ENCODE measurements at regions not wholly inside any gene's neighbourhood (a gene's known extent, or its start where the extent isn't known, plus 50 kb on each side); places are given as distances from the start of the nearest gene placed in this dataset.
"Not testable (repeated sequence)": the region's sequence is repeated elsewhere in the genome, so short reads cannot be mapped to it uniquely, and the experiment has no call there.

DNA sequence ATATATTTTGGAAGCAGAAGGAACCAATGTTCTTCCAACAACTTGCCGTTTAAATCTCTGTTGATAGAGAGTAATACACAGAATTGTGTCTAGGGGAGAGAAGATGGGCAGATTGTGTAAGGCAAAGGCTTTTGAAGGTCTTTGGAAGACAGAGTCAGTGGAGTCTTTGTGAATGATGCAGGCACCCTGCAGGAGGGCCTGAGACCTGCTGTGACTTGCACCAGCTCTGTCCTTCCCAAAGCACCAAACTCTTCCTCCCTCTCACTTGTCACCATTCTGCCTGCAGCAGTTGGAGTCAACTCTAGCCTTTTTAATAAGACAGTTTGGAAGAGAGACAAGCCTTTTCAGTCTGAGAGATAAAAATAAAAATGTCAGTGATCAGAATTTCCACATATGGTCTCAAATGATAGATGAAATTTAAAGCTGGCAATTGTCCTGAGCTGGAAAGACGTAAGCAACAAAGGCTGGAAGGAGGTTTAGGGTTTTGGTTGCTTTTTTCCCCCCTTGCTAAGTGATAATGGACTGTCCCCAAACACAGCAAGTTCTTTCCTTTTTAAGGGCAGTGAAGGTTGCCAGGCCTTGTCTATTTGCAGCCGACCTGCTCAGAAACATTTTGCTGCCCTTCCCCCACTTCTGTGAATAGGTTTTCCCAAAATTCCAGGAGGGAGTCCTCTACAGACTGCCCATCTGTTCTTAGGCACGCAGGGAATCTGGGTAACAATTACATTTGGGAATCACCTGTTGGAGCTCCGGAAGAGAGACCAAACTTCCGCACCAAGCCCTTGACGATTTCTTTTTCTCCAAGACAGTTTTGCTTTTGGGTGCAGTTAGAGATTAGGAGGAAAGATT, 103.0 kb upstream of the NTF3 start:
- H3K9me3 ChIP-seq (ENCODE audit: control insufficient read depth, low read length), result no peaks in the 10 kb centered on the region
- WGBS, 2 donors, result 42 to 46% methylated on average over 7 of the region's 7 CpGs
- no peaks in the 10 kb centered on the region for H3K36me3 ChIP-seq (ENCODE audit: control insufficient read depth in 1 of 2, insufficient read depth in 2 of 2, low read length in 1 of 2)
- no peak overlapping the region for H3K4me3 ChIP-seq (ENCODE audit: low read length in 2 of 2)
- H3K27me3 ChIP-seq (ENCODE audit: control insufficient read depth in 1 of 2, insufficient read depth in 2 of 2, low read length in 1 of 2), result no peaks in the 10 kb centered on the region
- H3K27ac ChIP-seq (ENCODE audit: low read depth in 1 of 2, low read length in 2 of 2), result no peak overlapping the region
- ATAC-seq (ENCODE audit: low FRiP score) (peak; percentile 38), DNase-seq (no peak)
- no peaks in the 10 kb centered on the region for H3K4me1 ChIP-seq (ENCODE audit: control insufficient read depth in 1 of 2, insufficient read depth in 2 of 2, low read length in 2 of 2)
- intact Hi-C loops (cut with DNase I), result no loop called here

DNA sequence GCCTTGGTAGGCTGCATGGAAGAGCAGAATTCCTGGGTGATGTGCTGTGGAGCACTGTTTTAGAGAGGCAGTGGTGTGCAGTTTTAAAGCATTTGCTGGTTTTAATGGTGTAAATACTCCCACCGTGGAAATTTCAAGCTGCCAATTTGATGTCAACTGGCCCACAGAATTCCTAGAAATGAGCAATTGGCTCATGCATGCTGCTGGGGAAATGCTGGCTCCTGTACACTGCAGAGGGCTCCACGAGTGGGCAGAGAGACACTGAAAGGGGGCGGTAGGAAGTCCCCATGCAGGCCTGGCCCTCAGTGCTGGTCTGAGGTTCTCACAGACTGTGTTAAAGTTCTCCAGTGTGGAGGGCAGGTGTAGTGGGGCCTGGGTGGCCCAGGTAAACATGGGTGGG, 99.4 kb upstream of the NTF3 start:
- H3K4me3 ChIP-seq (ENCODE audit: low read length in 2 of 2), result no peak overlapping the region
- no peaks in the 10 kb centered on the region for H3K9me3 ChIP-seq (ENCODE audit: control insufficient read depth, low read length)
- ATAC-seq (ENCODE audit: low FRiP score) (no peak), DNase-seq (no peak)
- H3K27ac ChIP-seq (ENCODE audit: low read depth in 1 of 2, low read length in 2 of 2), result no peak overlapping the region
- H3K27me3 ChIP-seq (ENCODE audit: control insufficient read depth in 1 of 2, insufficient read depth in 2 of 2, low read length in 1 of 2), result no peaks in the 10 kb centered on the region
- intact Hi-C loops (cut with DNase I), result no loop called here
- 32 to 40% methylated on average over 3 of the region's 3 CpGs for WGBS, 2 donors
- H3K4me1 ChIP-seq (ENCODE audit: control insufficient read depth in 1 of 2, insufficient read depth in 2 of 2, low read length in 2 of 2), result no peaks in the 10 kb centered on the region
- no peaks in the 10 kb centered on the region for H3K36me3 ChIP-seq (ENCODE audit: control insufficient read depth in 1 of 2, insufficient read depth in 2 of 2, low read length in 1 of 2)

DNA sequence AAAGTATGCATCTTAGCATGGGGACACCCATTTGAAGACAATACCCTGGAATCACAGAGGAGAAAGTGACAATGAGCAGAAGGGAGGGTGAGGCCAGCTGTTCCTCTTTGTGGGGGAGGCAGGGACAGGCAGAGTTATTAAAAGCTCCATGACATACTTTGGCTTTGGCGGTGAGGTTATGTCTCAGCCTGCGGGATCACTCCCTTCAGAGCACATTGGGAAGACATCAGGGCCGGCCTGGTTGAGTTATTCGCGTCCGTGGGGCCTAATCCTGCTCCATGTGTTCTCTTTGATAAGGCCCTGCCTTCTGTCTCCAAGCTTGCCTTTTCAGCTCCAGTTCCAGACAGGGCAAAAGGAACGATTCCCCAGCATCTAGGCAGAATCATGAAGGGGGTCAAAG, 98.8 kb upstream of the NTF3 start:
- H3K4me3 ChIP-seq (ENCODE audit: low read length in 2 of 2), result no peak overlapping the region
- no peaks in the 10 kb centered on the region for H3K9me3 ChIP-seq (ENCODE audit: control insufficient read depth, low read length)
- no peaks in the 10 kb centered on the region for H3K4me1 ChIP-seq (ENCODE audit: control insufficient read depth in 1 of 2, insufficient read depth in 2 of 2, low read length in 2 of 2)
- WGBS, 2 donors, result 53 to 61% methylated on average over 7 of the region's 7 CpGs
- intact Hi-C loops (cut with DNase I), result no loop called here
- H3K27me3 ChIP-seq (ENCODE audit: control insufficient read depth in 1 of 2, insufficient read depth in 2 of 2, low read length in 1 of 2), result no peaks in the 10 kb centered on the region
- ATAC-seq (ENCODE audit: low FRiP score) (no peak), DNase-seq (no peak)
- H3K36me3 ChIP-seq (ENCODE audit: control insufficient read depth in 1 of 2, insufficient read depth in 2 of 2, low read length in 1 of 2), result no peaks in the 10 kb centered on the region
- H3K27ac ChIP-seq (ENCODE audit: low read depth in 1 of 2, low read length in 2 of 2), result no peak overlapping the region

DNA sequence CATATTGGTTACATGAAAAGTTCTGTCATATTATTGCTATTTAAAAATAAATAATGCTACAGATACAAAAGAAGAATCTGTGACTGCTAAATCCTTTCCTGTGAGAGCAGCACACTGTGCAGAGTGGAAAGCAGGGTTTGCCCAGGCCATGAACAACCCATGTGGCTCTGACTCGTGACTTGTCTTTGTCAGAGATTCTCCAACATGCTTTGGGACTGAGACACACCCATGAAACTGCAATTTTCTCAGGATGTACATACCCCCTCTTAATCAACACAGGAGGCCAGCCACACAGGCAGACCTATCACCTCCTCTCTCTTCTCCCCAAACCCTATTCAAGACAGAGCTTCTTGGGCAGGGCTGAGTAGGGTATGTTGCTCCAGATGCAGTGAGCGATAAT, 96.8 kb upstream of the NTF3 start:
- H3K27me3 ChIP-seq (ENCODE audit: control insufficient read depth in 1 of 2, insufficient read depth in 2 of 2, low read length in 1 of 2), result no peaks in the 10 kb centered on the region
- DNase-seq, result no peak
- H3K36me3 ChIP-seq (ENCODE audit: control insufficient read depth in 1 of 2, insufficient read depth in 2 of 2, low read length in 1 of 2), result no peaks in the 10 kb centered on the region
- H3K4me3 ChIP-seq (ENCODE audit: low read length in 2 of 2), result no peak overlapping the region
- H3K4me1 ChIP-seq (ENCODE audit: control insufficient read depth in 1 of 2, insufficient read depth in 2 of 2, low read length in 2 of 2), result no peaks in the 10 kb centered on the region
- H3K9me3 ChIP-seq (ENCODE audit: control insufficient read depth, low read length), result no peaks in the 10 kb centered on the region
- H3K27ac ChIP-seq (ENCODE audit: low read depth in 1 of 2, low read length in 2 of 2), result no peak overlapping the region
- 82 to 86% methylated on average over 2 of the region's 2 CpGs for WGBS, 2 donors
- intact Hi-C loops (cut with DNase I), result no loop called here
- ATAC-seq (ENCODE audit: low FRiP score), result no peak

DNA sequence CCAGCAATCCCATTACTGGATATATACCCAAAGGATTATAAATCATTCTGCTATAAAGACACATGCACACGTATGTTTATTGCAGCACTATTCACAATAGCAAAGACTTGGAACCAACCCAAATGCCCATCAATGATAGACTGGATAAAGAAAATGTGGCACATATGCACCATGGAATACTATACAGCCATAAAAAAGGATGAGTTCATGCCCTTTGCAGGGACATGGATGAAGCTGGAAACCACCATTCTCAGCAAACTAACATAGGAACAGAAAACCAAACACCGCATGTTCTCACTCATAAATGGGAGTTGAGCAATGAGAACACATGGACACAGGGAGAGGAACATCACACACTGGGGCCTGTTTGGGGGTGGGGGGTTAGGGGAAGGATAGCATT, 90.8 kb upstream of the NTF3 start:
- H3K9me3 ChIP-seq (ENCODE audit: control insufficient read depth, low read length); DNase-seq; H3K4me1 ChIP-seq (ENCODE audit: control insufficient read depth in 1 of 2, insufficient read depth in 2 of 2, low read length in 2 of 2); intact Hi-C loops (cut with DNase I); H3K27ac ChIP-seq (ENCODE audit: low read depth in 1 of 2, low read length in 2 of 2); H3K4me3 ChIP-seq (ENCODE audit: low read length in 2 of 2); H3K27me3 ChIP-seq (ENCODE audit: control insufficient read depth in 1 of 2, insufficient read depth in 2 of 2, low read length in 1 of 2); ATAC-seq (ENCODE audit: low FRiP score); H3K36me3 ChIP-seq (ENCODE audit: control insufficient read depth in 1 of 2, insufficient read depth in 2 of 2, low read length in 1 of 2): not testable (repeated sequence)
- WGBS, 2 donors, result 94 to 100% methylated on average over 2 of the region's 2 CpGs

DNA sequence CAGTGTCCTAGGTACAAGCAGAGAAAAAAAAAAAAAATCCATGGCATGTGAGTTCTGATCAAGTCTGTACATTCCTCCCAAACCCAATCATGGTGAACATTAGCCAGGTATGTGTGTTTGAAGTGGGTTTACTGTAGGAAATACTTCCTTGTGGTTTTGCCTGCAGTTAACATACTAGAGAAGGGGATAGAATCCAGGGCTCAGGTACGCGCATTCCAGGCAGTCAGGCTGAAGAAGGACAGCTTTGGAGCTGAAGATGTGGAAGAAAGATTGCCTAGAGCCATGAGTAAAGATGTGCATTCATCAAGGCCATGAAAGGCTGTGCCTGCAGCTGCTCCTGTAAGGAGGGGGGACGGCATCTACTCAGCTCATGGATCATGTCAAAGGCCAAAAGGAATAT, 88.2 kb upstream of the NTF3 start:
- DNase-seq, result no peak
- H3K27me3 ChIP-seq (ENCODE audit: control insufficient read depth in 1 of 2, insufficient read depth in 2 of 2, low read length in 1 of 2), result no peaks in the 10 kb centered on the region
- peaks cover 1% of the 10 kb centered on the region for H3K9me3 ChIP-seq (ENCODE audit: control insufficient read depth, low read length)
- H3K36me3 ChIP-seq (ENCODE audit: control insufficient read depth in 1 of 2, insufficient read depth in 2 of 2, low read length in 1 of 2), result no peaks in the 10 kb centered on the region
- WGBS, 2 donors, result 95 to 96% methylated on average over 3 of the region's 3 CpGs
- intact Hi-C loops (cut with DNase I), result no loop called here
- H3K27ac ChIP-seq (ENCODE audit: low read depth in 1 of 2, low read length in 2 of 2), result no peak overlapping the region
- no peaks in the 10 kb centered on the region for H3K4me1 ChIP-seq (ENCODE audit: control insufficient read depth in 1 of 2, insufficient read depth in 2 of 2, low read length in 2 of 2)
- H3K4me3 ChIP-seq (ENCODE audit: low read length in 2 of 2), result no peak overlapping the region
- no peak for ATAC-seq (ENCODE audit: low FRiP score)

DNA sequence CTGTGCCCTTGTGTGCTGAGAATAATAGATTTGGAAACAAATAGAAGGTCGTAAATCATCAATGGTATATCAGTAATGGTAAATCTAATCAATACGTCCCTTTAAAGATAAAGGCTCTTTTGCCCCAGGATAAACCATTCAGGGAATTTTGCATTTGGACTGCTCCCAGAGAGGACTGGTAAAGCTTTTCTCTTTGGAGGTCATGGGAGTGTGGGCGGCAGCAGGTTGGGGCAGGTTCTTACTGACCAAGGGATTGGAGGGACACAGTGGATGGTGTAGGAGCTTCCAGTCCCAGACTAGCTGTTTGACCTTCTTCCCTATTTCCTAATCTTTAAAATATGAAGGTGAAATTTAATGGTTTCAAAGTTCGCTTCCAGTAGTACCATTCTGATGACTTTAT, 87.8 kb upstream of the NTF3 start:
- Histone ChIP-seq H3K27ac (ENCODE audit: low read depth in 1 of 2, low read length in 2 of 2) (no peak overlapping the region), H3K36me3 (ENCODE audit: control insufficient read depth in 1 of 2, insufficient read depth in 2 of 2, low read length in 1 of 2) (no peaks in the 10 kb centered on the region), H3K9me3 (ENCODE audit: control insufficient read depth, low read length) (peaks cover 1% of the 10 kb centered on the region), H3K4me1 (ENCODE audit: control insufficient read depth in 1 of 2, insufficient read depth in 2 of 2, low read length in 2 of 2) (no peaks in the 10 kb centered on the region), H3K4me3 (ENCODE audit: low read length in 2 of 2) (no peak overlapping the region), H3K27me3 (ENCODE audit: control insufficient read depth in 1 of 2, insufficient read depth in 2 of 2, low read length in 1 of 2) (no peaks in the 10 kb centered on the region)
- WGBS, 2 donors, result 89 to 93% methylated on average over 4 of the region's 4 CpGs
- ATAC-seq (ENCODE audit: low FRiP score) (no peak), DNase-seq (no peak)
- intact Hi-C loops (cut with DNase I), result no loop called here

DNA sequence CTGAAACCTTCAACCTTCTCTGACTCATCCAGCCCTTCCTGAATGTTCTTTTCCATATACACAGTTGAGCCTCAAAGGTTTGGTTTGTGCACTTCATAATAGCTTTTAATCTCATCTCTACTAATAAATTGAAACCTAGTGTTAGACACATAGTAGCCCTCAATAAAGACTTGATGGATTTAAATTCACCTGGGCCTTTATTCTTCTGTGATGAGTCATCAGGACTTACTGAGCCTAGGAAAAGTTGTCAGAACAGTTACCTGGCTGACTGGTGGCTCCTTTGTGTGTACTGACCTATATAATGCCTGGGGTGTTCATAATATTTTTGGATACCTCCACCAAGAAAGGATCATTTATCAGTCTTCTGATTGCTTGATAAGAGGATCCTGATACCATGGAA, 86.4 kb upstream of the NTF3 start:
- Histone ChIP-seq H3K27ac (ENCODE audit: low read depth in 1 of 2, low read length in 2 of 2) (no peak overlapping the region), H3K36me3 (ENCODE audit: control insufficient read depth in 1 of 2, insufficient read depth in 2 of 2, low read length in 1 of 2) (no peaks in the 10 kb centered on the region), H3K4me1 (ENCODE audit: control insufficient read depth in 1 of 2, insufficient read depth in 2 of 2, low read length in 2 of 2) (no peaks in the 10 kb centered on the region), H3K4me3 (ENCODE audit: low read length in 2 of 2) (no peak overlapping the region), H3K27me3 (ENCODE audit: control insufficient read depth in 1 of 2, insufficient read depth in 2 of 2, low read length in 1 of 2) (no peaks in the 10 kb centered on the region), H3K9me3 (ENCODE audit: control insufficient read depth, low read length) (peaks cover 1% of the 10 kb centered on the region)
- ATAC-seq (ENCODE audit: low FRiP score), result no peak
- DNase-seq, result no peak
- intact Hi-C loops (cut with DNase I), result no loop called here

DNA sequence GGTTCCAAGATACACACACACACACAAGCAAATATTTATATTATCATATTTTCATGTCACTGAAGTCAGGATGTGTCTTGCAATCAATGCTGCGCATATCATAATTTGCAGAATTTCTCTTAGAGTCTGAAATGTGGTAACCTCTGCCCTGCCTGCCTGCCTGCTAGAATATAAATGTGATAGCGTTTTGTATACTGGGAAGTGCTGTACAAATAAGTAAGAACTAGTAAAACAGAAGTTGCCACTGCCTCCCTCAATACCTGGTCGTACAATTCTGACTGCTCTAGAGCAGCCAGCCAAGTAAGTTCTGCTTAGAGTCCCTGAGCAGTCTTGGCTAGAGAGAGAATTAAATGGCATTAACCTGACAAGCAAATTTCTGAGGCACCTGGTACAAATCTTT, 83.9 kb upstream of the NTF3 start:
- DNase-seq (no peak), ATAC-seq (ENCODE audit: low FRiP score) (no peak)
- H3K27me3 ChIP-seq (ENCODE audit: control insufficient read depth in 1 of 2, insufficient read depth in 2 of 2, low read length in 1 of 2), result no peaks in the 10 kb centered on the region
- no peaks in the 10 kb centered on the region for H3K36me3 ChIP-seq (ENCODE audit: control insufficient read depth in 1 of 2, insufficient read depth in 2 of 2, low read length in 1 of 2)
- H3K27ac ChIP-seq (ENCODE audit: low read depth in 1 of 2, low read length in 2 of 2), result no peak overlapping the region
- peaks cover under 1% of the 10 kb centered on the region for H3K9me3 ChIP-seq (ENCODE audit: control insufficient read depth, low read length)
- intact Hi-C loops (cut with DNase I), result no loop called here
- no peaks in the 10 kb centered on the region for H3K4me1 ChIP-seq (ENCODE audit: control insufficient read depth in 1 of 2, insufficient read depth in 2 of 2, low read length in 2 of 2)
- 54 to 56% methylated on average over 3 of the region's 3 CpGs for WGBS, 2 donors
- H3K4me3 ChIP-seq (ENCODE audit: low read length in 2 of 2), result no peak overlapping the region
